Common myeloid progenitor, CD34-positive (primary cell): ENCODE measurements at regions not wholly inside any gene's neighbourhood (a gene's known extent, or its start where the extent isn't known, plus 50 kb on each side); places are given as distances from the start of the nearest gene placed in this dataset.

ENCODE experiments used
- CTCF ChIA-PET: fragments of 350-600 bp; sonication (Branson Sonifier 250); formaldehyde crosslinking; loops from one replicate; lab custom pipeline; 2021; ENCODE audit warnings: antibody characterized with exemption; lab: Charles Lee
- POLR2A ChIA-PET: fragments of 350-600 bp; sonication (Branson Sonifier 250); formaldehyde crosslinking; loops from one replicate; lab custom pipeline; 2021; ENCODE audit warnings: antibody characterized with exemption; lab: Charles Lee
- DNase-seq, 3 donors: peaks; one replicate each; pipeline versions ENCODE4 v3.0.0 to v3.0.0-alpha.2; 2013
- H3K27ac ChIP-seq, 2 experiments: 1 replicate in 1 of 2; 2 replicates in 1 of 2; pipeline ENCODE4 v1.7.0; 2013; ENCODE audit warnings: inconsistent platforms in 2 of 2, low read length in 2 of 2, mild to moderate bottlenecking in 2 of 2, low read depth in 1 of 2, moderate library complexity in 1 of 2; ENCODE audit not compliant: severe bottlenecking in 2 of 2, insufficient read depth in 1 of 2, poor library complexity in 1 of 2
- H3K27me3 ChIP-seq, 5 experiments: replicated peaks in 2 of 5; 1 replicate in 3 of 5; 2 replicates in 2 of 5; pipeline versions ENCODE4 v1.6.1 to v1.7.0; 2013; ENCODE audit warnings: low read length in 4 of 5, mild to moderate bottlenecking in 2 of 5, moderate library complexity in 2 of 5, inconsistent platforms in 1 of 5; ENCODE audit not compliant: insufficient read depth in 5 of 5, control insufficient read depth in 4 of 5
- H3K36me3 ChIP-seq, 4 experiments: 1 replicate in 2 of 4; 2 replicates in 2 of 4; pipeline versions ENCODE4 v1.6.1 to v1.7.0; 2013; ENCODE audit warnings: low read length in 3 of 4, control low read depth in 1 of 4, mild to moderate bottlenecking in 1 of 4; ENCODE audit not compliant: control insufficient read depth in 4 of 4, insufficient read depth in 4 of 4
- H3K4me1 ChIP-seq, 4 experiments: 1 replicate in 3 of 4; 2 replicates in 1 of 4; pipeline versions ENCODE4 v1.6.1 to v1.7.1; 2013; ENCODE audit warnings: low read length in 3 of 4, mild to moderate bottlenecking in 3 of 4, control low read depth in 1 of 4, inconsistent platforms in 1 of 4, moderate library complexity in 1 of 4; ENCODE audit not compliant: control insufficient read depth in 4 of 4, insufficient read depth in 4 of 4; ENCODE audit errors: control extremely low read depth in 1 of 4
- H3K4me3 ChIP-seq, 7 experiments: 1 replicate in 4 of 7; 2 replicates in 3 of 7; pipeline versions ENCODE4 v1.5.1 to v1.7.0; 2013; ENCODE audit warnings: mild to moderate bottlenecking in 7 of 7, low read length in 6 of 7, moderate library complexity in 6 of 7, inconsistent platforms in 2 of 7, low read depth in 2 of 7, control low read depth in 1 of 7; ENCODE audit not compliant: insufficient read depth in 4 of 7, control insufficient read depth in 1 of 7; ENCODE audit errors: extremely low read depth in 1 of 7
- H3K9me3 ChIP-seq, 5 experiments: 1 replicate in 4 of 5; 2 replicates in 1 of 5; pipeline versions ENCODE4 v1.6.1 to v1.7.1; 2013; ENCODE audit warnings: low read length in 4 of 5, mild to moderate bottlenecking in 2 of 5, inconsistent platforms in 1 of 5, low read depth in 1 of 5, moderate library complexity in 1 of 5; ENCODE audit not compliant: control insufficient read depth in 4 of 5, insufficient read depth in 2 of 5; ENCODE audit errors: control extremely low read depth in 1 of 5
- WGBS: methylation state at CpG from one replicate; pipeline ENCODE4 v1.1.5; 2013; ENCODE audit not compliant: insufficient coverage; 5-methylcytosine and 5-hydroxymethylcytosine counted together

- WGBS, result 84% methylated on average over 5 of the region's 6 CpGs
- H3K4me3 ChIP-seq, result no peak overlapping the region
- no peaks in the 10 kb centered on the region for H3K9me3 ChIP-seq
- ChIA-PET POLR2A (no interaction called here), CTCF (no interaction called here)
- H3K27ac ChIP-seq, result no peak overlapping the region
- H3K27me3 ChIP-seq, result peaks cover 0 to 6% (median 2%) of the 10 kb centered on the region in 5 experiments
- no peaks in the 10 kb centered on the region for H3K36me3 ChIP-seq
- DNase-seq, result no peak
- H3K4me1 ChIP-seq, result no peaks in the 10 kb centered on the region
These were observed 136.1 kb upstream of the SPACA7 start for GRCh38 chr13:112240076-112240475.

- no peak overlapping the region for H3K27ac ChIP-seq
- no peak for DNase-seq
- WGBS, result 78% methylated on average over 13 of the region's 20 CpGs
- H3K9me3 ChIP-seq, result no peaks in the 10 kb centered on the region
- H3K4me1 ChIP-seq, result no peaks in the 10 kb centered on the region
- H3K27me3 ChIP-seq, result peaks cover 0 to 8% (median 2%) of the 10 kb centered on the region in 5 experiments
- H3K4me3 ChIP-seq, result no peak overlapping the region
- no peaks in the 10 kb centered on the region for H3K36me3 ChIP-seq
- POLR2A ChIA-PET, result no interaction called here
- CTCF ChIA-PET, result no interaction called here
These were observed 134.9 kb upstream of the SPACA7 start for GRCh38 chr13:112241288-112241687.

- Histone ChIP-seq H3K27me3 (peaks cover 0 to 8% (median 2%) of the 10 kb centered on the region in 5 experiments), H3K4me3 (no peak overlapping the region), H3K9me3 (no peaks in the 10 kb centered on the region), H3K4me1 (no peaks in the 10 kb centered on the region), H3K27ac (no peak overlapping the region), H3K36me3 (no peaks in the 10 kb centered on the region)
- DNase-seq, result no peak
- ChIA-PET CTCF (no interaction called here), POLR2A (no interaction called here)
- WGBS, result 88% methylated on average over 6 of the region's 7 CpGs
These were observed 133.4 kb upstream of the SPACA7 start for GRCh38 chr13:112242777-112243176.

GRCh38 chr13:112244061-112244460 is 132.1 kb upstream of the SPACA7 start:
- CTCF ChIA-PET, result no interaction called here
- Histone ChIP-seq H3K36me3 (no peaks in the 10 kb centered on the region), H3K27ac (no peak overlapping the region), H3K4me1 (no peaks in the 10 kb centered on the region), H3K27me3 (peaks cover 0 to 8% (median 2%) of the 10 kb centered on the region in 5 experiments), H3K4me3 (no peak overlapping the region), H3K9me3 (no peaks in the 10 kb centered on the region)
- POLR2A ChIA-PET, result no interaction called here
- WGBS, result 79% methylated on average over 11 of the region's 11 CpGs
- no peak for DNase-seq

GRCh38 chr13:112244495-112245177 is 131.5 kb upstream of the SPACA7 start:
- H3K27me3 ChIP-seq, result peaks cover 0 to 8% (median 2%) of the 10 kb centered on the region in 5 experiments
- 95% methylated on average over 16 of the region's 16 CpGs for WGBS

GRCh38 chr13:112245179-112245724 is 130.9 kb upstream of the SPACA7 start:
- whole genome bisulfite sequencing, result 97% methylated on average over 23 of the region's 25 CpGs
- Histone ChIP-seq H3K27me3 (peaks cover 0 to 9% (median 2%) of the 10 kb centered on the region in 5 experiments), H3K36me3 (no peaks in the 10 kb centered on the region), H3K4me1 (no peaks in the 10 kb centered on the region), H3K9me3 (no peaks in the 10 kb centered on the region), H3K27ac (no peak overlapping the region), H3K4me3 (no peak overlapping the region)
- no peak for DNase-seq
- ChIA-PET POLR2A (no interaction called here), CTCF (no interaction called here)

More at GRCh38 chr13:112244495-112245177, 131.5 kb upstream of the SPACA7 start:
- POLR2A ChIA-PET, result no interaction called here
- no peaks in the 10 kb centered on the region for H3K4me1 ChIP-seq
- CTCF ChIA-PET, result no interaction called here
- DNase-seq, result no peak
- H3K27ac ChIP-seq, result no peak overlapping the region
- H3K36me3 ChIP-seq, result no peaks in the 10 kb centered on the region
- H3K4me3 ChIP-seq, result no peak overlapping the region
- H3K9me3 ChIP-seq, result no peaks in the 10 kb centered on the region

GRCh38 chr13:112245989-112246388 is 130.2 kb upstream of the SPACA7 start:
- DNase-seq, result no peak
- 87% methylated on average over 6 of the region's 9 CpGs for WGBS

More at GRCh38 chr13:112245989-112246388, 130.2 kb upstream of the SPACA7 start:
- H3K9me3 ChIP-seq, result no peaks in the 10 kb centered on the region
- H3K36me3 ChIP-seq, result no peaks in the 10 kb centered on the region
- no peaks in the 10 kb centered on the region for H3K4me1 ChIP-seq
- no peak overlapping the region for H3K4me3 ChIP-seq
- H3K27ac ChIP-seq, result no peak overlapping the region
- H3K27me3 ChIP-seq, result peaks cover 0 to 10% (median 2%) of the 10 kb centered on the region in 5 experiments
- POLR2A ChIA-PET, result no interaction called here
- CTCF ChIA-PET, result no interaction called here
